ENCODE measurements at regions not wholly inside any gene's neighbourhood (a gene's known extent, or its start where the extent isn't known, plus 50 kb on each side); places are given as distances from the start of the nearest gene placed in this dataset.

- in situ Hi-C loops (cut with MboI; ENCODE audit: low sequenced_read_pairs) (loop anchor here (5.0 kb wide), 1 partner anchor 613 kb away; no protein-coding TSS in a partner anchor), intact Hi-C loops (cut with micrococcal nuclease) (loop anchor here (5.0 kb wide), 1 partner anchor 222 kb away; no protein-coding TSS in a partner anchor), dilution Hi-C loops (cut with HindIII; ENCODE audit: low sequenced_read_pairs, unreplicated experiment) (no loop called here)
- H3K36me3 ChIP-seq (ENCODE audit: control insufficient read depth, insufficient read depth, low read length), result no peaks in the 10 kb centered on the region
- H3K23ac ChIP-seq (ENCODE audit: low read depth, low read length), result no peak overlapping the region
- no peak overlapping the region for H3K4me3 ChIP-seq (ENCODE audit: insufficient read depth, low read depth, low read length)
- TF ChIP-seq MXI1 (IDR thresholded peaks at IDR 0.05; ENCODE audit: borderline replicate concordance, low read depth, low read length) (no peak), BHLHE40 (IDR thresholded peaks at IDR 0.05; ENCODE audit: low read depth, low read length) (no peak), CHD1 (IDR thresholded peaks at IDR 0.05; ENCODE audit: low read depth, low read length) (no peak), USF2 (IDR thresholded peaks at IDR 0.05; ENCODE audit: low read depth, low read length) (no peak), RAD21 (IDR thresholded peaks at IDR 0.05; ENCODE audit: low read length) (no peak), FOS (IDR thresholded peaks at IDR 0.05; ENCODE audit: low read depth, low read length) (no peak), CTCF (conservative IDR thresholded peaks at IDR 0.05; ENCODE audit: low read depth, low read length) (no peak), MAZ (IDR thresholded peaks at IDR 0.05; ENCODE audit: borderline replicate concordance, low read depth, low read length) (no peak), NFE2L2 (IDR thresholded peaks at IDR 0.05; ENCODE audit: low read depth, low read length) (no peak), CEBPB (IDR thresholded peaks at IDR 0.05; ENCODE audit: low read depth, low read length) (no peak), ELK1 (IDR thresholded peaks at IDR 0.05; ENCODE audit: borderline replicate concordance, low read depth, low read length) (no peak), RCOR1 (IDR thresholded peaks at IDR 0.05; ENCODE audit: insufficient replicate concordance, low read length) (no peak), RFX5 (IDR thresholded peaks at IDR 0.05; ENCODE audit: low read depth, low read length) (no peak), MAFK (IDR thresholded peaks at IDR 0.05; ENCODE audit: low read depth, low read length) (no peak)
- peaks cover 3% of the 10 kb centered on the region; the same call in 1 of the 2 replicates for H3K9me1 ChIP-seq (ENCODE audit: insufficient read depth, low read length)
- H3K4ac ChIP-seq (ENCODE audit: low read depth, low read length), result no peak overlapping the region
- no TSS peak for BruUV-seq (replicated peaks)
- H3K9me3 ChIP-seq (ENCODE audit: control insufficient read depth, insufficient read depth, low read length), result no peaks in the 10 kb centered on the region
- no peak overlapping the region for H4K8ac ChIP-seq (ENCODE audit: low read depth in 2 of 2, low read length in 2 of 2)
- H2BK15ac ChIP-seq (ENCODE audit: low read depth, low read length), result no peak overlapping the region
- whole genome bisulfite sequencing, 2 experiments (ENCODE audit: extremely low coverage in 2 of 2, insufficient read length in 1 of 2), result no CpG with 5 or more reads among the region's 5 CpGs
- H3K4me1 ChIP-seq (ENCODE audit: control insufficient read depth, insufficient read depth, low read length), result no peaks in the 10 kb centered on the region; the same call in 1 of the 2 replicates
- H3K79me1 ChIP-seq (ENCODE audit: low read depth in 1 of 2, low read length in 2 of 2), result no peaks in the 10 kb centered on the region
- H3K14ac ChIP-seq (replicated peaks; ENCODE audit: low read depth, low read length), result no peak overlapping the region
- DNase-seq (no peak), ATAC-seq (ENCODE audit: low read depth) (no peak)
- H3K27me3 ChIP-seq (ENCODE audit: control insufficient read depth, insufficient read depth, low read length), result no peaks in the 10 kb centered on the region
- H2BK20ac ChIP-seq (ENCODE audit: low read depth, low read length), result no peak overlapping the region
- no peak overlapping the region for H2BK120ac ChIP-seq (ENCODE audit: low read depth, low read length)
- H2BK5ac ChIP-seq (ENCODE audit: low read depth, low read length, poor library complexity, severe bottlenecking), result no peak overlapping the region
- no peak overlapping the region for H3K56ac ChIP-seq (ENCODE audit: extremely low read depth, insufficient read depth, low read length)
- no peak overlapping the region for H3K4me2 ChIP-seq (ENCODE audit: low read depth, low read length)
- no peak overlapping the region for H4K5ac ChIP-seq (ENCODE audit: low read depth, low read length)
- ChIA-PET POLR2A (ENCODE audit: unreplicated experiment) (no interaction called here), CTCF (interaction anchor here (0.6 kb wide), 1 partner anchor 52 kb away, joined by 3 read pairs; no protein-coding TSS in a partner anchor)
- no peak overlapping the region for H2AK9ac ChIP-seq (replicated peaks; ENCODE audit: low read depth, low read length, poor library complexity)
- H3K18ac ChIP-seq (ENCODE audit: low read depth, low read length), result no peak overlapping the region
- H2AK5ac ChIP-seq (ENCODE audit: low read depth, low read length), result no peak overlapping the region
- no peaks in the 10 kb centered on the region for H4K20me1 ChIP-seq (ENCODE audit: insufficient read depth, low read length)
- H4K91ac ChIP-seq (ENCODE audit: insufficient read depth, low read depth, low read length), result no peak overlapping the region
- H3K27ac ChIP-seq (ENCODE audit: insufficient read depth, low read length), result no peak overlapping the region
- H3K9ac ChIP-seq (ENCODE audit: low read depth, low read length), result no peak overlapping the region
- no peak overlapping the region for H2AFZ ChIP-seq (replicated peaks; ENCODE audit: low read length, poor library complexity)
Observed at GRCh38 chr16:51759999-51760398, 608.9 kb upstream of the SALL1 start.

Data from IMR-90 (cell line).